H1 (cell line): ENCODE measurements at regions not wholly inside any gene's neighbourhood (a gene's known extent, or its start where the extent isn't known, plus 50 kb on each side); places are given as distances from the start of the nearest gene placed in this dataset.

Experiments
- SAP30 ChIP-seq: fragments of 300-600 bp; sonication (generic); IDR thresholded peaks from 2 replicates; pipeline ENCODE4 v1.7.1; 2012; ENCODE audit warnings: low read length, moderate library complexity, mild to moderate bottlenecking, inconsistent platforms; ENCODE audit not compliant: insufficient read depth, insufficient replicate concordance
- SUZ12 ChIP-seq: fragments of 200-600 bp; sonication (generic); IDR thresholded peaks from 2 replicates; pipeline ENCODE4 v1.6.1; 2012; ENCODE audit warnings: mild to moderate bottlenecking, inconsistent platforms, low read length, moderate library complexity, mixed read lengths

DNA sequence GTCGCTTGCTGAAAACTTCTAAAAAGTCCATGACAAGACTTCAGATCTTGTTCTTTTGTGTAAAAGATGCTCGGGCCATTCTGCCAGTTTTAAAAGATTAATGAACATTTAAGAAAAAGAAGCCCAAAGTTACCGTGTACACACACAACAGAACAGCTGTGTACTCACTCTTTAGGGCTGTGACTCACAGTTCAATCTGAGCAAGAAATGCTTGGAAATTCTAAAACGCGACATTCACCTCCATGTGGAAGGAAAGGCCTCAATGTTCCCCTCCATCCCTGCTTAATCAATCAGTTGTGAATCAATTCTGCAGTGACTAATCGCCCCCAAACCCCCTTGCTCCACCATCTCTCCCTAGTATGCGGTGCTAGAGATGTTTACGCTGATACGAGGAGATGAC is 609.9 kb upstream of the SALL1 start (continued):
- TF ChIP-seq SUZ12 (no peak), SAP30 (no peak)
